OCI-LY1 (cell line): ENCODE measurements at regions not wholly inside any gene's neighbourhood (a gene's known extent, or its start where the extent isn't known, plus 50 kb on each side); places are given as distances from the start of the nearest gene placed in this dataset.

Experiments
- EZH2 ChIP-seq: fragments of 200-600 bp; sonication (generic), shearing (Covaris generic); IDR thresholded peaks from 2 replicates; pipeline ENCODE4 v1.8.0; 2017; ENCODE audit warnings: borderline replicate concordance, mixed run types, mild to moderate bottlenecking, antibody characterized with exemption, low read length, moderate library complexity, mixed read lengths
- TF ChIP-seq, protein P1 (sequence below): fragments of 200-600 bp; sonication (generic), shearing (Covaris generic); IDR thresholded peaks from 2 replicates; pipeline ENCODE4 v1.5.1; 2017; ENCODE audit warnings: mild to moderate bottlenecking, antibody characterized with exemption, low read length, moderate library complexity, mixed read lengths

DNA sequence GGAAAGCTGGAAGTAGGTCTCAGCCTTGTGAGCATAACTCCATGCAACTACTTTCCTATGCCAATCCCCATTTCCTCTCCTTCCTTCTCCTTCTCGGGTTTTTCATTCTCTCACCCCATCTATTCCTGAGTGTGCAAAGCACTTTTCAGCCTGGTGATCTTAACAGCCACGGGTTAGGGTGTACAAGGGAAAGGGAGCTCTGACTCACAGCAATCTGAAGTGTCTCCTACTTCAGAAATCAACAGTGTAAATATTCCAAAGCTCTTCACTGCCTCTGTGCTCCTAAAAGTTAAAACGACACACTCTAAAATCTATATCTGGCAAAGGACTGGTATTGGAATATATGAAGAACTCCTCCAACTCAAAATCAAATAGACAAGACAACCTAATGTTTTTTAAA lies 268.0 kb upstream of the IRX3 start:
- TF ChIP-seq, protein P1, sequence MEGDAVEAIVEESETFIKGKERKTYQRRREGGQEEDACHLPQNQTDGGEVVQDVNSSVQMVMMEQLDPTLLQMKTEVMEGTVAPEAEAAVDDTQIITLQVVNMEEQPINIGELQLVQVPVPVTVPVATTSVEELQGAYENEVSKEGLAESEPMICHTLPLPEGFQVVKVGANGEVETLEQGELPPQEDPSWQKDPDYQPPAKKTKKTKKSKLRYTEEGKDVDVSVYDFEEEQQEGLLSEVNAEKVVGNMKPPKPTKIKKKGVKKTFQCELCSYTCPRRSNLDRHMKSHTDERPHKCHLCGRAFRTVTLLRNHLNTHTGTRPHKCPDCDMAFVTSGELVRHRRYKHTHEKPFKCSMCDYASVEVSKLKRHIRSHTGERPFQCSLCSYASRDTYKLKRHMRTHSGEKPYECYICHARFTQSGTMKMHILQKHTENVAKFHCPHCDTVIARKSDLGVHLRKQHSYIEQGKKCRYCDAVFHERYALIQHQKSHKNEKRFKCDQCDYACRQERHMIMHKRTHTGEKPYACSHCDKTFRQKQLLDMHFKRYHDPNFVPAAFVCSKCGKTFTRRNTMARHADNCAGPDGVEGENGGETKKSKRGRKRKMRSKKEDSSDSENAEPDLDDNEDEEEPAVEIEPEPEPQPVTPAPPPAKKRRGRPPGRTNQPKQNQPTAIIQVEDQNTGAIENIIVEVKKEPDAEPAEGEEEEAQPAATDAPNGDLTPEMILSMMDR = no peak
- no peak for TF ChIP-seq EZH2
